ENCODE measurements at regions not wholly inside any gene's neighbourhood (a gene's known extent, or its start where the extent isn't known, plus 50 kb on each side); places are given as distances from the start of the nearest gene placed in this dataset.

- TF ChIP-seq, protein P1, sequence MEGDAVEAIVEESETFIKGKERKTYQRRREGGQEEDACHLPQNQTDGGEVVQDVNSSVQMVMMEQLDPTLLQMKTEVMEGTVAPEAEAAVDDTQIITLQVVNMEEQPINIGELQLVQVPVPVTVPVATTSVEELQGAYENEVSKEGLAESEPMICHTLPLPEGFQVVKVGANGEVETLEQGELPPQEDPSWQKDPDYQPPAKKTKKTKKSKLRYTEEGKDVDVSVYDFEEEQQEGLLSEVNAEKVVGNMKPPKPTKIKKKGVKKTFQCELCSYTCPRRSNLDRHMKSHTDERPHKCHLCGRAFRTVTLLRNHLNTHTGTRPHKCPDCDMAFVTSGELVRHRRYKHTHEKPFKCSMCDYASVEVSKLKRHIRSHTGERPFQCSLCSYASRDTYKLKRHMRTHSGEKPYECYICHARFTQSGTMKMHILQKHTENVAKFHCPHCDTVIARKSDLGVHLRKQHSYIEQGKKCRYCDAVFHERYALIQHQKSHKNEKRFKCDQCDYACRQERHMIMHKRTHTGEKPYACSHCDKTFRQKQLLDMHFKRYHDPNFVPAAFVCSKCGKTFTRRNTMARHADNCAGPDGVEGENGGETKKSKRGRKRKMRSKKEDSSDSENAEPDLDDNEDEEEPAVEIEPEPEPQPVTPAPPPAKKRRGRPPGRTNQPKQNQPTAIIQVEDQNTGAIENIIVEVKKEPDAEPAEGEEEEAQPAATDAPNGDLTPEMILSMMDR (IDR thresholded peaks at IDR 0.05): no peak
- Histone ChIP-seq H3K27me3 (no peaks in the 10 kb centered on the region), H3K9me3 (no peaks in the 10 kb centered on the region), H3K4me3 (no peak overlapping the region), H3K27ac (no peak overlapping the region), H3K36me3 (no peaks in the 10 kb centered on the region), H3K4me1 (no peaks in the 10 kb centered on the region)
- no peak for DNase-seq
- ATAC-seq: no peak
- intact Hi-C loops (cut with DNase I): no loop called here
Measured at GRCh38 chr6:121856296-121856695, 420.9 kb downstream of the GJA1 start.

GRCh38 chr6:121857551-121857950 lies 422.1 kb downstream of the GJA1 start:
- Histone ChIP-seq H3K36me3 (no peaks in the 10 kb centered on the region), H3K9me3 (no peaks in the 10 kb centered on the region), H3K27ac (no peak overlapping the region), H3K27me3 (no peaks in the 10 kb centered on the region), H3K4me3 (no peak overlapping the region), H3K4me1 (no peaks in the 10 kb centered on the region)
- intact Hi-C loops (cut with DNase I): no loop called here
- DNase-seq (no peak), ATAC-seq (no peak)
- TF ChIP-seq, protein P1 (IDR thresholded peaks at IDR 0.05): no peak

- intact Hi-C loops (cut with DNase I): no loop called here
- ATAC-seq: no peak
- Histone ChIP-seq H3K36me3 (no peaks in the 10 kb centered on the region), H3K27ac (no peak overlapping the region), H3K27me3 (no peaks in the 10 kb centered on the region), H3K4me1 (no peaks in the 10 kb centered on the region), H3K9me3 (no peaks in the 10 kb centered on the region), H3K4me3 (no peak overlapping the region)
- TF ChIP-seq, protein P1 (IDR thresholded peaks at IDR 0.05): no peak
- DNase-seq: no peak
Measured at GRCh38 chr6:121858310-121858709, 422.9 kb downstream of the GJA1 start.

DNA sequence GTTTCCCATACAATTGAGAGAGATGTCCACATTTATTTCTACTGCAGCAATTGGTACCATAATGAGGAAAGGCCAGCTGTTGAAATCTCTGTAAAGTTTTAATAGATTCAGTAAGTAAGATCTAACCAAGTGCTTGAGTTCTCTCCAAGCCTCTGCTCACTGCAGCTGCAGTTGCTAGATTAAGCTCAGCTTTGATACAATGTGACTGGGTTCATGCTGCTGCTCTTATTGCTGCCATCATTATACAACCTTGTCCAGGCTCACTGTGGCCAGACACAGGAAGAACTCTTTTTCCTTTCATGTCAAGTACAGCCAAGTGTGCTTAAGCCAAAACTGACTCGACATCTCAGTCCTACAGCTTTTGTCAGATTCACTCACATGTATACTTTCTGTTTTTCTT lies 423.5 kb downstream of the GJA1 start:
- H3K36me3 ChIP-seq: no peaks in the 10 kb centered on the region
- H3K4me3 ChIP-seq: no peak overlapping the region
- no peaks in the 10 kb centered on the region for H3K4me1 ChIP-seq
- ATAC-seq (no peak), DNase-seq (no peak)
- H3K9me3 ChIP-seq: no peaks in the 10 kb centered on the region
- intact Hi-C loops (cut with DNase I): no loop called here
- TF ChIP-seq, protein P1 (IDR thresholded peaks at IDR 0.05): no peak
- H3K27ac ChIP-seq: no peak overlapping the region
- H3K27me3 ChIP-seq: no peaks in the 10 kb centered on the region

GRCh38 chr6:121865811-121866210 lies 430.4 kb downstream of the GJA1 start:
- Histone ChIP-seq H3K9me3 (no peaks in the 10 kb centered on the region), H3K27ac (no peak overlapping the region), H3K36me3 (no peaks in the 10 kb centered on the region), H3K4me3 (no peak overlapping the region), H3K4me1 (no peaks in the 10 kb centered on the region), H3K27me3 (no peaks in the 10 kb centered on the region)
- TF ChIP-seq, protein P1 (IDR thresholded peaks at IDR 0.05): no peak
- intact Hi-C loops (cut with DNase I): no loop called here
- ATAC-seq (no peak), DNase-seq (no peak)

All from left lung (tissue), 4 donors.